Inferior parietal cortex (tissue), 1 donor: ENCODE measurements at regions not wholly inside any gene's neighbourhood (a gene's known extent, or its start where the extent isn't known, plus 50 kb on each side); places are given as distances from the start of the nearest gene placed in this dataset.

ENCODE experiments used
- DNase-seq: peaks from one replicate; pipeline ENCODE4 v3.0.0-alpha.2; 2016; ENCODE audit errors: extremely low spot score

GRCh38 chr2:221833966-221834365, 261.9 kb upstream of the EPHA4 start:
- DNase-seq: no peak

- DNase-seq: no peak
Measured at GRCh38 chr2:221831051-221831450, 258.9 kb upstream of the EPHA4 start.

- DNase-seq: no peak
Measured at GRCh38 chr2:221822416-221822815, 250.3 kb upstream of the EPHA4 start.

GRCh38 chr2:221818616-221819320, 246.7 kb upstream of the EPHA4 start:
- no peak for DNase-seq

GRCh38 chr2:221817878-221818277, 245.8 kb upstream of the EPHA4 start:
- no peak for DNase-seq

GRCh38 chr2:221817052-221817451, 244.9 kb upstream of the EPHA4 start:
- DNase-seq: no peak

GRCh38 chr2:221816566-221816965, 244.5 kb upstream of the EPHA4 start:
- DNase-seq: no peak

GRCh38 chr2:221810650-221811049, 238.5 kb upstream of the EPHA4 start:
- no peak for DNase-seq

GRCh38 chr2:221810245-221810644, 238.1 kb upstream of the EPHA4 start:
- no peak for DNase-seq

GRCh38 chr2:221808488-221808887, 236.4 kb upstream of the EPHA4 start:
- no peak for DNase-seq

GRCh38 chr2:221807706-221808105, 235.6 kb upstream of the EPHA4 start:
- no peak for DNase-seq

- no peak for DNase-seq
Measured at GRCh38 chr2:221802089-221802488, 230.0 kb upstream of the EPHA4 start.

- no peak for DNase-seq
Measured at GRCh38 chr2:221792971-221793521, 220.9 kb upstream of the EPHA4 start.

- DNase-seq: no peak
Measured at GRCh38 chr2:221791844-221792243, 219.7 kb upstream of the EPHA4 start.

GRCh38 chr2:221787561-221787960, 215.5 kb upstream of the EPHA4 start:
- DNase-seq: no peak

GRCh38 chr2:221786297-221786926, 214.3 kb upstream of the EPHA4 start:
- DNase-seq: no peak

GRCh38 chr2:221780281-221780688, 208.2 kb upstream of the EPHA4 start:
- DNase-seq: no peak

- DNase-seq: no peak
Measured at GRCh38 chr2:221779614-221780067, 207.5 kb upstream of the EPHA4 start.

- DNase-seq: no peak
Measured at GRCh38 chr2:221778025-221778424, 205.9 kb upstream of the EPHA4 start.

GRCh38 chr2:221777119-221777518, 205.0 kb upstream of the EPHA4 start:
- no peak for DNase-seq

GRCh38 chr2:221775096-221775495, 203.0 kb upstream of the EPHA4 start:
- DNase-seq: no peak

GRCh38 chr2:221774136-221774535, 202.0 kb upstream of the EPHA4 start:
- DNase-seq: no peak

- no peak for DNase-seq
Measured at GRCh38 chr2:221771297-221771696, 199.2 kb upstream of the EPHA4 start.
